ENCODE measurements at regions not wholly inside any gene's neighbourhood (a gene's known extent, or its start where the extent isn't known, plus 50 kb on each side); places are given as distances from the start of the nearest gene placed in this dataset.

GRCh38 chr12:127742231-127742630 lies 524.7 kb upstream of the TMEM132C start:
- no peak for TF ChIP-seq POLR2A (IDR thresholded peaks at IDR 0.05)
- TF ChIP-seq, protein P1, sequence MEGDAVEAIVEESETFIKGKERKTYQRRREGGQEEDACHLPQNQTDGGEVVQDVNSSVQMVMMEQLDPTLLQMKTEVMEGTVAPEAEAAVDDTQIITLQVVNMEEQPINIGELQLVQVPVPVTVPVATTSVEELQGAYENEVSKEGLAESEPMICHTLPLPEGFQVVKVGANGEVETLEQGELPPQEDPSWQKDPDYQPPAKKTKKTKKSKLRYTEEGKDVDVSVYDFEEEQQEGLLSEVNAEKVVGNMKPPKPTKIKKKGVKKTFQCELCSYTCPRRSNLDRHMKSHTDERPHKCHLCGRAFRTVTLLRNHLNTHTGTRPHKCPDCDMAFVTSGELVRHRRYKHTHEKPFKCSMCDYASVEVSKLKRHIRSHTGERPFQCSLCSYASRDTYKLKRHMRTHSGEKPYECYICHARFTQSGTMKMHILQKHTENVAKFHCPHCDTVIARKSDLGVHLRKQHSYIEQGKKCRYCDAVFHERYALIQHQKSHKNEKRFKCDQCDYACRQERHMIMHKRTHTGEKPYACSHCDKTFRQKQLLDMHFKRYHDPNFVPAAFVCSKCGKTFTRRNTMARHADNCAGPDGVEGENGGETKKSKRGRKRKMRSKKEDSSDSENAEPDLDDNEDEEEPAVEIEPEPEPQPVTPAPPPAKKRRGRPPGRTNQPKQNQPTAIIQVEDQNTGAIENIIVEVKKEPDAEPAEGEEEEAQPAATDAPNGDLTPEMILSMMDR (IDR thresholded peaks at IDR 0.05) = no peak
